ENCODE measurements at regions not wholly inside any gene's neighbourhood (a gene's known extent, or its start where the extent isn't known, plus 50 kb on each side); places are given as distances from the start of the nearest gene placed in this dataset.

DNA sequence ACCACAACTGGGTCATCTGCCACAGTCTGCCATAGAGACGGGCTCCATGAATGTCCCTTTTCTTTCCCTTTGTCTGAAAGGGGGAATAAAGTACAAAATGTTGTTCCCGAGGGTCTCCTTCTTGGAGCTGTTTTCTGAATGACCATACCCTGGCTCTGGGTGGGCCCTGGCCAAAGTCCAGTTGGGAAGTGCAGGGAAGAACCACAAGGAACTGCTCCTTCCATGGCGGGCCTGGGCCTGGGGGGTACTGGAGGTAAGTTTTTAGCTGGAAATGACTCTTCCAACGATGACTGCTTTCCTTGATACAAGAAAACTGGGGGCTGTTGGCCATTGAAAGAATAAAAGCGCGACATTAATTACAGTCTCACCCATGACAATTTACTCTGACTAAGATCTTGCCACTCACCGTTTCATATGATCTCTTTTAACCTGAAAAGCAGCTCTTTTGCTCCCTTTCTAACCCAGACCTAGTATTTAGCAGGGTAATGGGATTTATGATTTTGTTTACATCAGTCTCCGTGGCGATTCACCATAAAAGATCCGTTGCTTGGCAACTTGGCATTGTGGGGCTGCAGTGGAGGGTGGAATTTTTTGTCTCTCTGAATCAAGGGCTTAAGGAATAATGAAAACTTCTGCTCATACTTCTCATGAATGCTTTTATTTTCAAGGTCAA lies 89.2 kb upstream of the PTCH1 start:
- Histone ChIP-seq H3K27ac (replicated peaks in 1 of 4) (no peak overlapping the region), H3K27me3 (no peaks in the 10 kb centered on the region), H3K36me3 (no peaks in the 10 kb centered on the region), H3K4me3 (no peak overlapping the region), H3K4me1 (no peaks in the 10 kb centered on the region), H3K9me3 (no peaks in the 10 kb centered on the region)
- WGBS = 73% methylated on average over 10 of the region's 10 CpGs
- DNase-seq (ENCODE audit: extremely low spot score) = no peak
- TF ChIP-seq POLR2A (IDR thresholded peaks at IDR 0.05; ENCODE audit: low read depth) = no peak
- intact Hi-C loops (cut with DNase I) = no loop called here

DNA sequence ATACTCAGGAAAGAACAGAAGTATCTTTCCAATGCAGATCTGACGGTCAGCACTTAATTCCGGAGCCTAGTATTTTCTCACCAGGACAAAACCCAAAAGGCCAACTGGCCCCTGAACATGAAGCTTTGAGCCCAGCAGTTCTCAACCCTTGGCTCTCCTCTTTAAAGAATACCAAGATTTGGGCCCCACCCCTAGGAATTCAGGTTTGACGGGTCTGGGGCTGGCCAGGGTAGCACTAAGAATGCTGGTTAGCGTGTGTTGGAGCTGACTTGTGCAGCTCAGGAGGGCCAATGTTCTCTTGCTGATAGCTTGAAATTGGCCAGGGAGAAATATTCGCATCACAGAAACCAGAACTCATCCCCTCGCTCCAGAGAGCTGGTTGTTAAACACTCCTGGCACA lies 88.3 kb upstream of the PTCH1 start:
- no peak overlapping the region for H3K27ac ChIP-seq (replicated peaks in 1 of 4)
- no peaks in the 10 kb centered on the region for H3K27me3 ChIP-seq
- TF ChIP-seq POLR2AphosphoS5 (IDR thresholded peaks at IDR 0.05) = no peak
- no peak for TF ChIP-seq EP300 (IDR thresholded peaks at IDR 0.05)
- TF ChIP-seq POLR2A (IDR thresholded peaks at IDR 0.05; ENCODE audit: low read depth) = no peak
- TF ChIP-seq, protein P1, sequence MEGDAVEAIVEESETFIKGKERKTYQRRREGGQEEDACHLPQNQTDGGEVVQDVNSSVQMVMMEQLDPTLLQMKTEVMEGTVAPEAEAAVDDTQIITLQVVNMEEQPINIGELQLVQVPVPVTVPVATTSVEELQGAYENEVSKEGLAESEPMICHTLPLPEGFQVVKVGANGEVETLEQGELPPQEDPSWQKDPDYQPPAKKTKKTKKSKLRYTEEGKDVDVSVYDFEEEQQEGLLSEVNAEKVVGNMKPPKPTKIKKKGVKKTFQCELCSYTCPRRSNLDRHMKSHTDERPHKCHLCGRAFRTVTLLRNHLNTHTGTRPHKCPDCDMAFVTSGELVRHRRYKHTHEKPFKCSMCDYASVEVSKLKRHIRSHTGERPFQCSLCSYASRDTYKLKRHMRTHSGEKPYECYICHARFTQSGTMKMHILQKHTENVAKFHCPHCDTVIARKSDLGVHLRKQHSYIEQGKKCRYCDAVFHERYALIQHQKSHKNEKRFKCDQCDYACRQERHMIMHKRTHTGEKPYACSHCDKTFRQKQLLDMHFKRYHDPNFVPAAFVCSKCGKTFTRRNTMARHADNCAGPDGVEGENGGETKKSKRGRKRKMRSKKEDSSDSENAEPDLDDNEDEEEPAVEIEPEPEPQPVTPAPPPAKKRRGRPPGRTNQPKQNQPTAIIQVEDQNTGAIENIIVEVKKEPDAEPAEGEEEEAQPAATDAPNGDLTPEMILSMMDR (IDR thresholded peaks at IDR 0.05) = no peak
- DNase-seq (ENCODE audit: extremely low spot score) = no peak
- intact Hi-C loops (cut with DNase I) = no loop called here
- no peaks in the 10 kb centered on the region for H3K9me3 ChIP-seq
- no peak overlapping the region for H3K4me3 ChIP-seq
- no peaks in the 10 kb centered on the region for H3K36me3 ChIP-seq
- 84% methylated on average over 6 of the region's 6 CpGs for WGBS
- no peaks in the 10 kb centered on the region for H3K4me1 ChIP-seq

- whole genome bisulfite sequencing = 88% methylated on average over 2 of the region's 2 CpGs
- Histone ChIP-seq H3K9me3 (no peaks in the 10 kb centered on the region), H3K27me3 (no peaks in the 10 kb centered on the region), H3K4me1 (no peaks in the 10 kb centered on the region), H3K36me3 (no peaks in the 10 kb centered on the region), H3K27ac (replicated peaks in 1 of 4) (no peak overlapping the region), H3K4me3 (no peak overlapping the region)
- intact Hi-C loops (cut with DNase I) = no loop called here
- no peak for DNase-seq (ENCODE audit: extremely low spot score)
- TF ChIP-seq, protein P1 (IDR thresholded peaks at IDR 0.05) = no peak
- TF ChIP-seq EP300 (IDR thresholded peaks at IDR 0.05) (no peak), POLR2AphosphoS5 (IDR thresholded peaks at IDR 0.05) (no peak), POLR2A (IDR thresholded peaks at IDR 0.05; ENCODE audit: low read depth) (no peak)
Measured at GRCh38 chr9:95598236-95598635, 81.5 kb upstream of the PTCH1 start.

DNA sequence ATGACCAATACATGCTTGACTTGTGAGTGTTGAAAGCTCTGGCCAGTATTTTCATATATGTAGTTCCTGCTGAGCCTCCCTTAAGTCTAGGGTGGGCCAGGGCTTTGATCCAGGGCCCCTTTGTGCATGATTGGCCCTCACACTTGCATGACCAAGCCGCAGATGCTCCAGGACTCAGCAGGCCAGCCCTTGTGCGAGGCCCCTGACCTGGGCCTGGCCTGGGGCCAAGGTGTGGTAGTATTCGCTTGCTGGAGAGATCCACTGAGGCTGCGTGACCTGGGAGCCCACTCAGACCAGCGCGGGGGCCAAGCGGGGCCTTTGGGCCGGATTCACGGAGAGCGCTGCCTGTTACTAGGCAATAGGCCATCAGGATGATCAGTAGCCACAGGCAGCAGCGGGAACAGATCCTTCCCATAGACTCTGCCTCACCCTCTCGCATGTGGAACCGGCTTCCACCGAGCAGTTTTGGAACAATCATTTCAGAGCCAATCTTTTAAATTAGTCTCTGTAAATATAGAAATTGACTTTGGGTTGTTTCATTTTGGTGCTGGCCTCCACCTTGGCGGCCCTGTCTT lies 79.0 kb upstream of the PTCH1 start:
- Histone ChIP-seq H3K9me3 (no peaks in the 10 kb centered on the region), H3K36me3 (no peaks in the 10 kb centered on the region), H3K4me1 (no peaks in the 10 kb centered on the region), H3K27ac (replicated peaks in 1 of 4) (no peak overlapping the region), H3K4me3 (no peak overlapping the region), H3K27me3 (no peaks in the 10 kb centered on the region)
- TF ChIP-seq POLR2A (IDR thresholded peaks at IDR 0.05; ENCODE audit: low read depth) (no peak), POLR2AphosphoS5 (IDR thresholded peaks at IDR 0.05) (no peak)
- no peak for DNase-seq (ENCODE audit: extremely low spot score)
- WGBS = 93% methylated on average over 6 of the region's 15 CpGs
- intact Hi-C loops (cut with DNase I) = no loop called here

- 84% methylated on average over 5 of the region's 5 CpGs for WGBS
- Histone ChIP-seq H3K4me3 (no peak overlapping the region), H3K27me3 (peaks cover 0 to 4% (median 0%) of the 10 kb centered on the region in 4 donors), H3K9me3 (no peaks in the 10 kb centered on the region), H3K36me3 (no peaks in the 10 kb centered on the region), H3K27ac (replicated peaks in 1 of 4) (no peak overlapping the region), H3K4me1 (no peaks in the 10 kb centered on the region)
- intact Hi-C loops (cut with DNase I) = no loop called here
- no peak for DNase-seq (ENCODE audit: extremely low spot score)
- no peak for TF ChIP-seq EP300 (IDR thresholded peaks at IDR 0.05)
- TF ChIP-seq POLR2AphosphoS5 (IDR thresholded peaks at IDR 0.05) = no peak
- TF ChIP-seq POLR2A (IDR thresholded peaks at IDR 0.05; ENCODE audit: low read depth) = no peak
- TF ChIP-seq, protein P1 (IDR thresholded peaks at IDR 0.05) = no peak
Measured at GRCh38 chr9:95592931-95593330, 76.2 kb upstream of the PTCH1 start.
